HAP-1 (cell line): ENCODE measurements at regions not wholly inside any gene's neighbourhood (a gene's known extent, or its start where the extent isn't known, plus 50 kb on each side); places are given as distances from the start of the nearest gene placed in this dataset.
"Not testable (repeated sequence)": the region's sequence is repeated elsewhere in the genome, so short reads cannot be mapped to it uniquely, and the experiment has no call there.

Source experiments
- DNase-seq, 2 experiments: peaks; one replicate each; pipeline ENCODE4 v3.0.0-alpha.2; 2016 to 2020; ENCODE audit warnings: low spot score in 2 of 2
- H3K27me3 ChIP-seq: fragments of 250-450 bp; sonication (Bioruptor Pico); 2 replicates; pipeline ENCODE4 v1.5.1; 2020; ENCODE audit warnings: low read depth, mild to moderate bottlenecking, moderate library complexity
- H3K36me3 ChIP-seq: fragments of 250-450 bp; sonication (Bioruptor Pico); replicated peaks from 2 replicates; pipeline ENCODE4 v1.5.1; 2020; ENCODE audit warnings: mild to moderate bottlenecking
- H3K4me1 ChIP-seq: fragments of 250-450 bp; sonication (Bioruptor Pico); 2 replicates; pipeline ENCODE4 v1.5.1; 2020; ENCODE audit warnings: mild to moderate bottlenecking
- H3K4me3 ChIP-seq: fragments of 250-450 bp; sonication (Bioruptor Pico); 2 replicates; pipeline ENCODE4 v1.5.1; 2020; ENCODE audit warnings: mild to moderate bottlenecking, moderate library complexity
- H3K9me3 ChIP-seq: fragments of 250-450 bp; sonication (Bioruptor Pico); 2 replicates; pipeline ENCODE4 v1.5.1; 2020; ENCODE audit warnings: mild to moderate bottlenecking, moderate library complexity
- in situ Hi-C: fragments of 300-500 bp; cut with MboI; formaldehyde crosslinking; loops from 3 replicates; pipeline ENCODE4 v1.14.3; 2020; ENCODE audit warnings: low sequenced_read_pairs, inconsistent platforms, mixed read lengths

GRCh38 chr2:139556789-139557188, 776.6 kb upstream of the NXPH2 start:
- no peak overlapping the region for H3K4me3 ChIP-seq
- H3K4me1 ChIP-seq = peaks cover 2% of the 10 kb centered on the region
- no peaks in the 10 kb centered on the region for H3K9me3 ChIP-seq
- H3K36me3 ChIP-seq = no peaks in the 10 kb centered on the region
- H3K27me3 ChIP-seq = no peaks in the 10 kb centered on the region
- DNase-seq = no peak
- in situ Hi-C loops = no loop called here

DNA sequence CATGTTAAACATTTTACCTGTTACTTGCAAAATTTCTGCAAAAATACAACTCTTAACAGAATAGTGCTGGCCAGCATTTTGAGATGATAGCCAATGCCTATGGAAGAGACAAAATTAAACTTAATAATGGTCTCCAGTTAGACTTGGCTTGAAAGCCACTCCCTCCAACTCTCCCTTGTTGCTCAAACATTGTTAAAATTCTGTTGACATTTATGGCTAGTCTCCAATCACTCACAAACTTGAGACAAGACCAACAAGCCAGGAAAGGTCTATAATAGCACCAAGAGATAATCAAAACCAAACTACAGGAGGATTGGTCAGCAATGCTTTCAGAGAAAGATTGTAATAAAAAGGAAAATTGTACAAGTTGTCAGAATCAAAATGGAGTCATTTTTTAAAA, 770.7 kb upstream of the NXPH2 start:
- H3K4me3 ChIP-seq = no peak overlapping the region
- H3K9me3 ChIP-seq = no peaks in the 10 kb centered on the region
- DNase-seq = no peak
- H3K27me3 ChIP-seq = no peaks in the 10 kb centered on the region
- in situ Hi-C loops = no loop called here
- H3K4me1 ChIP-seq = peaks cover 18% of the 10 kb centered on the region
- H3K36me3 ChIP-seq = no peaks in the 10 kb centered on the region

DNA sequence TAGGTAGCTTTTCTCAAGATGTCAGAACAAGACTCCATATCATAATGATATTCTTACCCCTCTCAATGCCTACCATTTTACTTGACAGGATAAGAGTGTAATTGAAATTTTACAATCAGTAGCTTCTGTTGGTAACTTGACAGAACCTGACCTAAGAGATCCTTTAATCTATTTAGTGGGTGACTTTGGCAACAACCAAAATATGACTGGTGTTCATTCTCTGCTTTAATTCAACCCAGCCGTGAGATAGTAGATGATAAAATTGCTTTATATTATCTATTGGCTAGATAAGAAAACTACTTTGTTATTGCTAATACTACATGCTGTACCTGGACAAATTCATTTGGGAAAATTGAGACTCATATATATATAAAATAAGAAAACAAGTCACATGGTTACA, 770.2 kb upstream of the NXPH2 start:
- in situ Hi-C loops = no loop called here
- H3K27me3 ChIP-seq = no peaks in the 10 kb centered on the region
- H3K9me3 ChIP-seq = no peaks in the 10 kb centered on the region
- H3K4me1 ChIP-seq = peaks cover 18% of the 10 kb centered on the region
- no peak for DNase-seq
- no peak overlapping the region for H3K4me3 ChIP-seq
- no peaks in the 10 kb centered on the region for H3K36me3 ChIP-seq

DNA sequence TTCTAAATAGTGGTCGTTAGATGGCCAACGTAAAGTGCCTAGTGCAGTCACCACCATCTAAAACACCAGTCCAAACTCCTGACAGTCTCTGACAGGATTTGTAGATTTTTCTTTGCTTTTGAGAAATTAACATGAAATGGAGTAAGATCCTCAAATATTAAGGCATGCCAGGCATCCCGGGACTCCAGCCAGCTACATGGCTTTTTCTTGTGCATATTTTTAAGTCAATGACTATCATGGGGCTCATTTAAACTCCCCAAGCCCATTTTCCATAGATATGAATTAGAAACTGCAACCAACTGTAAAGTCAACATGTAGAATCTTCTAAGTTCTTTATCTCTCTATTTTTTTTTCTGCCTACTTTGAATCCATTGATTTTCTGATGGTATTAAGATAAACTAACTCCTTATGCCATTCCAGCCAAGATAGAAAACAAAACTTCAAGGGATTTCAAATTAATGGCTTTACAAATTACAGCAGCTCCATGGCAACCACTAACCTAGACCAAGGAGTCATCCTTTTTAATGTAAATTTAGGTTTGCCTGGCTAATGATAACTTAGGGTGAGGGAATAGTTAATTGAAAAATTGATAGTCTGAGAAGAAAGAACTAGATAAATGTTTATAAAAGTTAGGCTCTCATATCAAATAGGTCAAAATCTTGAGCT, 764.1 kb upstream of the NXPH2 start:
- Histone ChIP-seq H3K27me3 (no peaks in the 10 kb centered on the region), H3K4me1 (peaks cover 15% of the 10 kb centered on the region), H3K9me3 (0 out of 2 replicates have a peak, but pooled peaks cover 3% of the 10 kb centered on the region), H3K4me3 (no peak overlapping the region), H3K36me3 (no peaks in the 10 kb centered on the region)
- DNase-seq = peak; percentile 18 to 77
- in situ Hi-C loops = no loop called here

DNA sequence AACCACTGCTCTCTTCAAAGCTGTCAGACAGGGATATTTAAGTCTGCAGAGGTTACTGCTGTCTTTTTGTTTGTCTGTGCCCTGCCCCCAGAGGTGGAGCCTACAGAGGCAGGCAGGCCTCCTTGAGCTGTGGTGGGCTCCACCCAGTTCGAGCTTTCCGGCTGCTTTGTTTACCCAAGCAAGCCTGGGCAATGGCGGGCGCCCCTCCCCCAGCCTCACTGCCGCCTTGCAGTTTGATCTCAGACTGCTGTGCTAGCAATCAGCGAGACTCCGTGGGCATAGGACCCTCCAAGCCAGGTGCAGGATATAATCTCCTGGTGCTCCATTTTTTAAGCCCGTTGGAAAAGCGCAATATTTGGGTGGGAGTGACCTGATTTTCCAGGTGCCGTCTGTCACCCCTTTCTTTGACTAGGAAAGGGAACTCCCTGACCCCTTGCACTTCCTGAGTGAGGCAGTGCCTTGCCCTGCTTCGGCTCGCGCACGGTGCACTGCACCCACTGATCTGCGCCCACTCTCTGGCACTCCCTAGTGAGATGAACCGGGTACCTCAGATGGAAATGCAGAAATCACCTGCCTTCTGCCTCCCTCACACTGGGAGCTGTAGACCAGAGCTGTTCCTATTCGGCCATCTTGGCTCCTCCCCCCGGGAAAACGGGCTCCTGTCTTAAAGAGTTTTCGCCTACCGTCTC, 758.3 kb upstream of the NXPH2 start:
- in situ Hi-C loops, H3K36me3 ChIP-seq, H3K4me3 ChIP-seq, H3K4me1 ChIP-seq, H3K27me3 ChIP-seq, DNase-seq, H3K9me3 ChIP-seq: not testable (repeated sequence)

DNA sequence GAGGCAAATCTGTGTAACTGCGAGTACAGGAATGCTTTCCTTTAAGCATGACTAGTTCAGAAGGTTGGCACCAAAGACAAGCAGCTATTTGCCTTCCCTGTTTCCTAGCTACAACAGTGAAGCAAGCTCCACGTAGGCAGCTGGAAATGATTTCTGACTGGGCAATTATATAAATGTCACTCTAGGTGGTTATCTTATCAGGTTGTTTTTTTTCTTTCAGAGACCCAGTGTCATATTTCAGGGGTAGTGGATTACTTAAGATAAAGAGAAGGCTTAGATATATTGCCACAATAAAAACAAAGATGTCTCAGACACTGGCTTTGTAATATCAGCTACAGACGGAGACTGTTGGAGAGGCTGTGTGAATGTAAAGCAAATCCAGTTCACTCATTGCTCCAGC, 748.9 kb upstream of the NXPH2 start:
- Histone ChIP-seq H3K27me3 (no peaks in the 10 kb centered on the region), H3K36me3 (no peaks in the 10 kb centered on the region), H3K9me3 (no peaks in the 10 kb centered on the region), H3K4me1 (peaks cover 5% of the 10 kb centered on the region), H3K4me3 (no peak overlapping the region)
- no peak for DNase-seq
- in situ Hi-C loops = no loop called here

- Histone ChIP-seq H3K9me3 (no peaks in the 10 kb centered on the region), H3K4me3 (no peak overlapping the region), H3K36me3 (no peaks in the 10 kb centered on the region), H3K27me3 (no peaks in the 10 kb centered on the region), H3K4me1 (peaks cover 5% of the 10 kb centered on the region)
- DNase-seq = no peak
- in situ Hi-C loops = no loop called here
Measured at GRCh38 chr2:139526781-139527180, 746.6 kb upstream of the NXPH2 start.

DNA sequence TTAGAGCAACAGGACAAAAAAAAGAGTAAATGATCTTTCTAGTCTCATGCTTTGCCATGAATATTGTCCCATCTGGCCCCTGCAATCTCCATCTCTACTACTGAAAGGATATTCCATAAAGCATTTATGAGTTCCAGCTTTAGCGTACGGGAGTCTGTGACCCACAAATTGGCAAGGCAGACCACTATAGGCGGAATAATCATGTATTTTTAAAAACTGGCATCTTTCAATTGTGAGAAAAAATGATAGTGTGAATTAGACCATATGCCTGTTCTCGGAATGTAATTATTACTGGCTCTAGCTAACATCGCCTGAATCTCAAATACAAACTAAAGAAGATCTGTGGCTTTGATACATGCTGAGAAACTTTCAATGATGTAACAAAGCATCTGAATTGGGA, 738.1 kb upstream of the NXPH2 start:
- no peak overlapping the region for H3K4me3 ChIP-seq
- no peaks in the 10 kb centered on the region for H3K36me3 ChIP-seq
- no peak for DNase-seq
- H3K4me1 ChIP-seq = peaks cover 18% of the 10 kb centered on the region
- H3K9me3 ChIP-seq = no peaks in the 10 kb centered on the region
- no peaks in the 10 kb centered on the region for H3K27me3 ChIP-seq
- in situ Hi-C loops = no loop called here

DNA sequence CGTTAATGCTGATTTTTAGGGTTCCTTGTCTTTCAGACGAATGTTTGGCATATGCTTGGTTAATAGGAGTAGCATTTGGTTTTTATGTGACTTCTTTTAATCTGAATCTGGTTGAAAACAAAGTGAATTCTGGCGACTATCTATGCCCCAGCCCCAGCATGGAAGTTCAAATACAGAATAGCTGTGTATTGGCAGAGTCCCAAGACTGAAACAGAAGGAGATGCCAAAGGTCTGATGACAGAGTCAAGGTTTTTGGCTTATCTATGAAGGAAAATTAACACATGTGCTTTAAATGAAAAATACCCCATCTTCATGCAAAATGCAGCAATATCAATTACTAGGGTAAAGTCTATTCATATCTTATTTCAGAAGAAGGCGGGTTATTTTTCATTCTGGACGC, 734.8 kb upstream of the NXPH2 start:
- in situ Hi-C loops = no loop called here
- no peaks in the 10 kb centered on the region for H3K27me3 ChIP-seq
- no peaks in the 10 kb centered on the region for H3K36me3 ChIP-seq
- peak in 1 of 2 experiments; percentile 8 for DNase-seq
- peaks cover 18% of the 10 kb centered on the region for H3K4me1 ChIP-seq
- H3K9me3 ChIP-seq = no peaks in the 10 kb centered on the region
- H3K4me3 ChIP-seq = no peak overlapping the region

DNA sequence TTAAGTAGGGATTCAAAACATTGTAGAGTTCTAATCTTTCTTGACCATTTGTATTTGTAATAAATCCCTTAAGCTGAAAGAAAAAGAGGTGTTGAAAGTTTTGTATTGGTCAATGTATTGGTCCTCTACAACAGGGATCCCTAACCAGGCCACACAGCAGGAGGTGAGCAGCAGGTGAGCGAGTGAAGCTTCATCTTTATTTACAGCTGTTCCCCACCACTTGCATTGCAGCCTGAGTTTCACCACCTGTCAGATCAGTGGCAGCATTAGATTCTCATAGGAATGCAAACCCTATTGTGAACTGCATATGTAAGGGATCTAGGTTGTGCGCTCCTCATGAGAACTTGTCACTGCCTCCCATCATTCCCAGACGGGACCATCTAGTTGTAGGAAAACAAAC, 715.7 kb upstream of the NXPH2 start:
- no peak for DNase-seq

GRCh38 chr2:139492131-139492680, 712.0 kb upstream of the NXPH2 start:
- no peaks in the 10 kb centered on the region for H3K4me1 ChIP-seq
- no peaks in the 10 kb centered on the region for H3K36me3 ChIP-seq
- in situ Hi-C loops = no loop called here
- DNase-seq = no peak
- no peaks in the 10 kb centered on the region for H3K9me3 ChIP-seq
- no peak overlapping the region for H3K4me3 ChIP-seq
- H3K27me3 ChIP-seq = no peaks in the 10 kb centered on the region

More for the DNA sequence above, 715.7 kb upstream of the NXPH2 start:
- Histone ChIP-seq H3K4me1 (no peaks in the 10 kb centered on the region), H3K27me3 (no peaks in the 10 kb centered on the region), H3K36me3 (no peaks in the 10 kb centered on the region), H3K9me3 (no peaks in the 10 kb centered on the region; the same call in 1 of the 2 replicates), H3K4me3 (no peak overlapping the region)
- in situ Hi-C loops = no loop called here

DNA sequence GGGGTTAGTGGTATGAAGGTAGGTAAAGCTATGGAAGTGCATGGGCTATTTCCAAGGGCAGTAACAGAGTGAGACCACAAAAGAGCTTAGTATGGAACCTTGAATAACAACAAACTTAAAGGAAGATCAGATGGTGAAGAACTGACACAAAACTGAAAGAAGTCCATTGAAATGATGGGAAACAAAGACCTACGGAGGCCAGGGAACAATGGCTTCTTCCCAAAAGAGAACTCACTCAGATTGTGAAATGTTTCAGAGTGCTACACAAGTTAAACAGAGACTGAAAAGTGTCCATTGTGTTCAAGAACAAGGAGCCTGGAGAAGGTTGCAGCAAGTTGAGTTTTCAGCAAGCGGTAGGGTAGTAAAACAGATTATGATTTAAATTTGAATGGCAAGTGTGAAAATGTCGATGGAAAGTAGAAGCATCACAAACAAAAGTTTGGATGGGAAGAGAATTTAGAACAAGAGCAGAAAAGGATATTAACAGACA, 700.0 kb upstream of the NXPH2 start:
- no peaks in the 10 kb centered on the region for H3K27me3 ChIP-seq
- H3K4me3 ChIP-seq = no peak overlapping the region
- in situ Hi-C loops = no loop called here
- peak; percentile 53 to 93 for DNase-seq
- H3K36me3 ChIP-seq = no peaks in the 10 kb centered on the region
- H3K9me3 ChIP-seq = no peaks in the 10 kb centered on the region
- H3K4me1 ChIP-seq = peaks cover 26% of the 10 kb centered on the region

- H3K4me1 ChIP-seq = peaks cover 26% of the 10 kb centered on the region
- H3K36me3 ChIP-seq = no peaks in the 10 kb centered on the region
- H3K27me3 ChIP-seq = no peaks in the 10 kb centered on the region
- no peaks in the 10 kb centered on the region for H3K9me3 ChIP-seq
- H3K4me3 ChIP-seq = no peak overlapping the region
- in situ Hi-C loops = no loop called here
- peak in 1 of 2 experiments; percentile 18 for DNase-seq
Measured at GRCh38 chr2:139478165-139478914, 698.1 kb upstream of the NXPH2 start.

GRCh38 chr2:139477618-139478017, 697.4 kb upstream of the NXPH2 start:
- in situ Hi-C loops = no loop called here
- Histone ChIP-seq H3K4me1 (peaks cover 26% of the 10 kb centered on the region), H3K4me3 (no peak overlapping the region), H3K9me3 (no peaks in the 10 kb centered on the region), H3K27me3 (no peaks in the 10 kb centered on the region), H3K36me3 (no peaks in the 10 kb centered on the region)
- DNase-seq = no peak
